ENCODE measurements at regions not wholly inside any gene's neighbourhood (a gene's known extent, or its start where the extent isn't known, plus 50 kb on each side); places are given as distances from the start of the nearest gene placed in this dataset.

DNA sequence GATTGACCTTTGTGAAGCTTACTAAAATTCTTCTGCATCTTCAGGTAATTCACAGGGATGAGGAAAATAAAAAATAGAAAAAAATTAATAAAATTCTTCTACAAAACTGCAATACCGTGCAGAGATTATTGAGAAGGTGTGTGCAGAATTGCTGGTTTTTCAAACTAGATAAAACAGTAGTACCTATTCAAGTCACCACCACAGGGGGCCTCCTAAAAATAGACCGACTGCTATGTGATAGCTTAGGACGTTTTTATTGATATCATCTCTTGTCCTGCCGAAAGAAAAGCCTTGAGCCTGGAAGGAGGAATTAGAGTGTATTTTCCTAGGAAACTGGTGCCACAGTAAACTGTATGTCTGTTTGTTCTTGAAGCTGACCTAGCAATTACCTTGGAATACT, 325.9 kb downstream of the ZFHX3 start:
- no peaks in the 10 kb centered on the region for H3K27me3 Mint-ChIP-seq (ENCODE audit: low read depth in 3 of 3)
- intact Hi-C loops (cut with micrococcal nuclease) = no loop called here
- no peaks in the 10 kb centered on the region for H3K4me1 Mint-ChIP-seq

DNA sequence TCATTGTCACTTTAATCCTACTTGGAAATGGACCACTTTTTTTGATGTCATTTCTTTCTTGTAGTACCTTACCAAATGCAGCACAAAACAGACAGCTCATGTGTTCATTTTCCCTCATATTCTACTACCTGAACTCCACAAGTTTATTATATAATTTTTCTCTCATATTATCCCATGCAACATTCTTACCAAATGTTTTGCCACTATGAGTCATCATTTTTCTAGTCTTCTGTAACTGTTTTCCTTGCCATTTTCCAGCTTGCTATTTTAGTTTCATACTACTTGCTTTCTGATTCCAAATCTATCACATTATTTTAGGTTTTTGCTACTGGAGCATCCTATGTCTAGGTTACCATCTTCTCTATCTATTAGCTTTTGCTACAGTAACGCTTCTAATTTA, 332.7 kb downstream of the ZFHX3 start:
- no CpG with 5 or more reads among the region's 1 CpG for WGBS (ENCODE audit: insufficient coverage)
- H3K36me3 Mint-ChIP-seq = peaks cover 2 to 3% of the 10 kb centered on the region in 2 donors
- no peak overlapping the region for H3K27ac ChIP-seq (ENCODE audit: low read depth in 1 of 2, low read length in 2 of 2)
- intact Hi-C loops (cut with micrococcal nuclease) = no loop called here
- H3K4me3 ChIP-seq (replicated peaks in 1 of 3; ENCODE audit: low read depth in 2 of 3, low read length in 3 of 3) = no peak overlapping the region
- H3K27me3 ChIP-seq (ENCODE audit: control insufficient read depth in 2 of 2, insufficient read depth in 2 of 2, low read length in 2 of 2) = no peaks in the 10 kb centered on the region
- peaks cover 8 to 25% of the 10 kb centered on the region in 2 donors for H3K9me3 ChIP-seq (replicated peaks in 1 of 2; ENCODE audit: control insufficient read depth in 1 of 2, insufficient read depth in 1 of 2, low read length in 2 of 2)
- H3K4me1 ChIP-seq (ENCODE audit: control insufficient read depth in 1 of 2, insufficient read depth in 2 of 2, low read length in 2 of 2) = no peaks in the 10 kb centered on the region
- no peaks in the 10 kb centered on the region for H4K20me1 ChIP-seq (ENCODE audit: insufficient read depth, low read length)
- no peak overlapping the region for H3K27ac Mint-ChIP-seq
- no peaks in the 10 kb centered on the region for H3K4me1 Mint-ChIP-seq
- H3K4me2 ChIP-seq (replicated peaks; ENCODE audit: extremely low read depth, low read length, poor library complexity, severe bottlenecking) = no peak overlapping the region
- H3K27me3 Mint-ChIP-seq (ENCODE audit: low read depth in 3 of 3) = no peaks in the 10 kb centered on the region
- no peak for DNase-seq
- TF ChIP-seq, protein P1, sequence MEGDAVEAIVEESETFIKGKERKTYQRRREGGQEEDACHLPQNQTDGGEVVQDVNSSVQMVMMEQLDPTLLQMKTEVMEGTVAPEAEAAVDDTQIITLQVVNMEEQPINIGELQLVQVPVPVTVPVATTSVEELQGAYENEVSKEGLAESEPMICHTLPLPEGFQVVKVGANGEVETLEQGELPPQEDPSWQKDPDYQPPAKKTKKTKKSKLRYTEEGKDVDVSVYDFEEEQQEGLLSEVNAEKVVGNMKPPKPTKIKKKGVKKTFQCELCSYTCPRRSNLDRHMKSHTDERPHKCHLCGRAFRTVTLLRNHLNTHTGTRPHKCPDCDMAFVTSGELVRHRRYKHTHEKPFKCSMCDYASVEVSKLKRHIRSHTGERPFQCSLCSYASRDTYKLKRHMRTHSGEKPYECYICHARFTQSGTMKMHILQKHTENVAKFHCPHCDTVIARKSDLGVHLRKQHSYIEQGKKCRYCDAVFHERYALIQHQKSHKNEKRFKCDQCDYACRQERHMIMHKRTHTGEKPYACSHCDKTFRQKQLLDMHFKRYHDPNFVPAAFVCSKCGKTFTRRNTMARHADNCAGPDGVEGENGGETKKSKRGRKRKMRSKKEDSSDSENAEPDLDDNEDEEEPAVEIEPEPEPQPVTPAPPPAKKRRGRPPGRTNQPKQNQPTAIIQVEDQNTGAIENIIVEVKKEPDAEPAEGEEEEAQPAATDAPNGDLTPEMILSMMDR (IDR thresholded peaks at IDR 0.05) = no peak
- no peak overlapping the region for H3K9ac ChIP-seq (ENCODE audit: insufficient read depth, low read length, poor library complexity, severe bottlenecking)
- no peaks in the 10 kb centered on the region for H3K79me2 ChIP-seq (ENCODE audit: insufficient read depth, low read length)
- no peak overlapping the region for H3K4me3 Mint-ChIP-seq
- no peak overlapping the region for H2AFZ ChIP-seq (ENCODE audit: insufficient read depth, low read depth, low read length, poor library complexity, severe bottlenecking)
- peaks cover 9 to 25% (median 21%) of the 10 kb centered on the region in 7 donors for H3K9me3 Mint-ChIP-seq
- H3K36me3 ChIP-seq (replicated peaks in 1 of 2; ENCODE audit: control insufficient read depth in 1 of 2, insufficient read depth in 2 of 2, low read length in 2 of 2) = no peaks in the 10 kb centered on the region

More for the DNA sequence above, 325.9 kb downstream of the ZFHX3 start:
- Histone ChIP-seq H4K20me1 (ENCODE audit: insufficient read depth, low read length) (no peaks in the 10 kb centered on the region), H3K79me2 (ENCODE audit: insufficient read depth, low read length) (no peaks in the 10 kb centered on the region), H3K4me1 (ENCODE audit: control insufficient read depth in 1 of 2, insufficient read depth in 2 of 2, low read length in 2 of 2) (no peaks in the 10 kb centered on the region), H3K9ac (ENCODE audit: insufficient read depth, low read length, poor library complexity, severe bottlenecking) (no peak overlapping the region), H3K36me3 (replicated peaks in 1 of 2; ENCODE audit: control insufficient read depth in 1 of 2, insufficient read depth in 2 of 2, low read length in 2 of 2) (no peaks in the 10 kb centered on the region), H3K9me3 (replicated peaks in 1 of 2; ENCODE audit: control insufficient read depth in 1 of 2, insufficient read depth in 1 of 2, low read length in 2 of 2) (no peaks in the 10 kb centered on the region), H2AFZ (ENCODE audit: insufficient read depth, low read depth, low read length, poor library complexity, severe bottlenecking) (no peak overlapping the region), H3K4me2 (replicated peaks; ENCODE audit: extremely low read depth, low read length, poor library complexity, severe bottlenecking) (no peak overlapping the region), H3K27ac (ENCODE audit: low read depth in 1 of 2, low read length in 2 of 2) (no peak overlapping the region), H3K4me3 (replicated peaks in 1 of 3; ENCODE audit: low read depth in 2 of 3, low read length in 3 of 3) (no peak overlapping the region), H3K27me3 (ENCODE audit: control insufficient read depth in 2 of 2, insufficient read depth in 2 of 2, low read length in 2 of 2) (no peaks in the 10 kb centered on the region)
- no peak for DNase-seq
- Mint-ChIP-seq H3K36me3 (no peaks in the 10 kb centered on the region), H3K9me3 (peaks cover 0 to 2% (median 0%) of the 10 kb centered on the region in 7 donors), H3K27ac (no peak overlapping the region), H3K4me3 (no peak overlapping the region)
- 100% methylated on average over 2 of the region's 4 CpGs for WGBS (ENCODE audit: insufficient coverage)
- TF ChIP-seq, protein P1 (IDR thresholded peaks at IDR 0.05) = no peak
